Mammary epithelial cell (primary cell): ENCODE measurements at regions not wholly inside any gene's neighbourhood (a gene's known extent, or its start where the extent isn't known, plus 50 kb on each side); places are given as distances from the start of the nearest gene placed in this dataset.

Experiments used
- EZH2 ChIP-seq: IDR thresholded peaks from 2 replicates; pipeline ENCODE4 v1.6.1; 2012; ENCODE audit warnings: low read length, inconsistent platforms, borderline replicate concordance
- TF ChIP-seq, protein P1 (sequence below), 2 donors: IDR thresholded peaks in 1 of 2; conservative IDR thresholded peaks in 1 of 2; 2 replicates each; pipeline ENCODE4 v1.5.1; 2011 to 2012; ENCODE audit warnings: inconsistent platforms in 2 of 2, low read length in 2 of 2, mild to moderate bottlenecking in 2 of 2, control low read depth in 1 of 2, low read depth in 1 of 2; ENCODE audit not compliant: insufficient read depth in 1 of 2; ENCODE audit errors: extremely low read depth in 1 of 2

DNA sequence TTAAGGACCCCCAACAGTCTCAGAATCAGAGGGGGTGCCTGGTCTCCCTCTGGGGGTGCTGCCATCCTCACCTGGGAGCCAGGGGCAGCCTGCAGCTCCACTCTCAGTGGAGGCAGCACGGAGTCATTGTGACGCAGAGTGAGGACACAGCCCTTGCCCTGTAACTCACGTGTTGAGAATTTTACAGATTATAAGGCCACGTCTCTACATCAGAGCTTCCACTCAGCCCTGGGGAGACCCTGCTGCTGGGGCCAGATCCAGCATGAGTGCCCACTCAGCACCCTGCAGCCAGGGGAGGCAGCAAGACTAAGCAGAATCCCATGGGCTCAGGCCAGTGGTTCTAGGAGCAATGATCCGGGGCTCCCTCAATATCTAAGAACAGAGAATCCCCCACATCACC lies 137.4 kb upstream of the AFDN start:
- TF ChIP-seq, protein P1, sequence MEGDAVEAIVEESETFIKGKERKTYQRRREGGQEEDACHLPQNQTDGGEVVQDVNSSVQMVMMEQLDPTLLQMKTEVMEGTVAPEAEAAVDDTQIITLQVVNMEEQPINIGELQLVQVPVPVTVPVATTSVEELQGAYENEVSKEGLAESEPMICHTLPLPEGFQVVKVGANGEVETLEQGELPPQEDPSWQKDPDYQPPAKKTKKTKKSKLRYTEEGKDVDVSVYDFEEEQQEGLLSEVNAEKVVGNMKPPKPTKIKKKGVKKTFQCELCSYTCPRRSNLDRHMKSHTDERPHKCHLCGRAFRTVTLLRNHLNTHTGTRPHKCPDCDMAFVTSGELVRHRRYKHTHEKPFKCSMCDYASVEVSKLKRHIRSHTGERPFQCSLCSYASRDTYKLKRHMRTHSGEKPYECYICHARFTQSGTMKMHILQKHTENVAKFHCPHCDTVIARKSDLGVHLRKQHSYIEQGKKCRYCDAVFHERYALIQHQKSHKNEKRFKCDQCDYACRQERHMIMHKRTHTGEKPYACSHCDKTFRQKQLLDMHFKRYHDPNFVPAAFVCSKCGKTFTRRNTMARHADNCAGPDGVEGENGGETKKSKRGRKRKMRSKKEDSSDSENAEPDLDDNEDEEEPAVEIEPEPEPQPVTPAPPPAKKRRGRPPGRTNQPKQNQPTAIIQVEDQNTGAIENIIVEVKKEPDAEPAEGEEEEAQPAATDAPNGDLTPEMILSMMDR (conservative IDR thresholded peaks at IDR 0.05 in 1 of 2, IDR thresholded peaks at IDR 0.05 in 1 of 2; ENCODE audit: extremely low read depth in 1 of 2, insufficient read depth in 1 of 2, low read depth in 1 of 2, low read length in 2 of 2), result no peak
- no peak for TF ChIP-seq EZH2
